ENCODE measurements at regions not wholly inside any gene's neighbourhood (a gene's known extent, or its start where the extent isn't known, plus 50 kb on each side); places are given as distances from the start of the nearest gene placed in this dataset.

- no peak for TF ChIP-seq POLR2A (IDR thresholded peaks at IDR 0.05; ENCODE audit: low read length)
- no peak for TF ChIP-seq GATA1 (IDR thresholded peaks at IDR 0.05; ENCODE audit: low read depth, low read length)
Observed at GRCh38 chr4:179858221-179858620, 2385.0 kb upstream of the TENM3 start.

All from erythroblast (primary cell).